ENCODE measurements at regions not wholly inside any gene's neighbourhood (a gene's known extent, or its start where the extent isn't known, plus 50 kb on each side); places are given as distances from the start of the nearest gene placed in this dataset.

DNA sequence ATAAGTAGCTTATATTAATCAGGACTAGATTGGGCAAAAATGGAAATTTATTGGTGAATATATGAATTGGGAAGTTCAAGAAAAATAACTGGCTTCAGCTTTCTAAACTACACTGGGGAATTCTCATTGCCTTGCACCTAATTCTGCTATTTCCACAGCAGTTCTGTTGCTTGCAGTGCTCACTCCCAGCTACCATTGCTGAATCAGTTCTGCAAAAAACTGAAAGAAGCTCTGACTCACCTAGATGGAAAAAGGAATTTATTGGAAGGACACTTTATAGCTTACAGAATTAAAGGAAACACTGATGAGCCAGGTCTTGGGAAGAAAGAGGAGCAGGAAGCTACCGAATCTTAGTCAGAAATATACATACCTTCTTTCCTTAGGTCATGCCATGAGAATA lies 60.3 kb upstream of the ACVR1 start:
- TF ChIP-seq CTCF (tag by site-specific recombination; IDR thresholded peaks at IDR 0.05) = no peak
- no peak for TF ChIP-seq MZF1 (tag by site-specific recombination; IDR thresholded peaks at IDR 0.05; ENCODE audit: borderline replicate concordance)
